ENCODE measurements at regions not wholly inside any gene's neighbourhood (a gene's known extent, or its start where the extent isn't known, plus 50 kb on each side); places are given as distances from the start of the nearest gene placed in this dataset.

- no peak for DNase-seq
These were observed 76.6 kb upstream of the PRDX6 start for GRCh38 chr1:173400387-173400995.

GRCh38 chr1:173403996-173404395 is 73.1 kb upstream of the PRDX6 start:
- DNase-seq = no peak

- DNase-seq = no peak
These were observed 71.9 kb upstream of the PRDX6 start for GRCh38 chr1:173405281-173405680.

- no peak for DNase-seq
These were observed 71.3 kb upstream of the PRDX6 start for GRCh38 chr1:173405834-173406233.

- no peak for DNase-seq
These were observed 70.3 kb upstream of the PRDX6 start for GRCh38 chr1:173406783-173407230.

- no peak for DNase-seq
These were observed 69.3 kb upstream of the PRDX6 start for GRCh38 chr1:173407846-173408245.

- DNase-seq = no peak
These were observed 68.2 kb upstream of the PRDX6 start for GRCh38 chr1:173408886-173409285.

GRCh38 chr1:173409613-173410012 is 67.5 kb upstream of the PRDX6 start:
- DNase-seq = no peak

- DNase-seq = no peak
These were observed 66.9 kb upstream of the PRDX6 start for GRCh38 chr1:173410133-173410793.

- no peak for DNase-seq
These were observed 66.3 kb upstream of the PRDX6 start for GRCh38 chr1:173410794-173411236.

- DNase-seq = no peak
These were observed 65.0 kb upstream of the PRDX6 start for GRCh38 chr1:173411835-173412742.

- no peak for DNase-seq
These were observed 63.8 kb upstream of the PRDX6 start for GRCh38 chr1:173413271-173413707.

- no peak for DNase-seq
These were observed 63.0 kb upstream of the PRDX6 start for GRCh38 chr1:173414136-173414535.

GRCh38 chr1:173414539-173415226 is 62.5 kb upstream of the PRDX6 start:
- DNase-seq = no peak

- DNase-seq = no peak
These were observed 61.6 kb upstream of the PRDX6 start for GRCh38 chr1:173415490-173415889.

GRCh38 chr1:173415905-173416450 is 61.2 kb upstream of the PRDX6 start:
- DNase-seq = no peak

GRCh38 chr1:173417563-173417962 is 59.6 kb upstream of the PRDX6 start:
- no peak for DNase-seq

- peak; percentile 44 for DNase-seq
These were observed 58.8 kb upstream of the PRDX6 start for GRCh38 chr1:173418107-173418985.

- DNase-seq = peak; percentile 79
These were observed 56.8 kb upstream of the PRDX6 start for GRCh38 chr1:173420330-173420806.

GRCh38 chr1:173421286-173421685 is 55.8 kb upstream of the PRDX6 start:
- no peak for DNase-seq

- DNase-seq = no peak
These were observed 55.3 kb upstream of the PRDX6 start for GRCh38 chr1:173421789-173422188.
